GM18867 (cell line): ENCODE measurements at regions not wholly inside any gene's neighbourhood (a gene's known extent, or its start where the extent isn't known, plus 50 kb on each side); places are given as distances from the start of the nearest gene placed in this dataset.
"Not testable (repeated sequence)": the region's sequence is repeated elsewhere in the genome, so short reads cannot be mapped to it uniquely, and the experiment has no call there.

Experiments used
- ATAC-seq: cut with Tn5 transposase; IDR thresholded peaks from one replicate; pipeline ENCODE4 v1.9.1; 2021; ENCODE audit warnings: mild to moderate bottlenecking, moderate library complexity; ENCODE audit not compliant: unreplicated experiment

- no peak for ATAC-seq
Observed at GRCh38 chr4:122100508-122100907, 51.6 kb upstream of the BLTP1 start.

- ATAC-seq, result no peak
Observed at GRCh38 chr4:122099896-122100295, 52.2 kb upstream of the BLTP1 start.

GRCh38 chr4:122091836-122092405 is 60.2 kb upstream of the BLTP1 start:
- ATAC-seq, result no peak

- ATAC-seq, result no peak
Observed at GRCh38 chr4:122091397-122091796, 60.7 kb upstream of the BLTP1 start.

- ATAC-seq, result no peak
Observed at GRCh38 chr4:122090989-122091388, 61.1 kb upstream of the BLTP1 start.

GRCh38 chr4:122086338-122087065 is 65.6 kb upstream of the BLTP1 start:
- ATAC-seq, result no peak

- ATAC-seq, result no peak
Observed at GRCh38 chr4:122083989-122084388, 68.1 kb upstream of the BLTP1 start.

- ATAC-seq, result no peak
Observed at GRCh38 chr4:122083351-122083750, 68.8 kb upstream of the BLTP1 start.

- ATAC-seq, result no peak
Observed at GRCh38 chr4:122082661-122083060, 69.5 kb upstream of the BLTP1 start.

GRCh38 chr4:122077653-122078052 is 74.5 kb upstream of the BLTP1 start:
- ATAC-seq, result not testable (repeated sequence)

GRCh38 chr4:122076835-122077234 is 75.3 kb upstream of the BLTP1 start:
- not testable (repeated sequence) for ATAC-seq

- no peak for ATAC-seq
Observed at GRCh38 chr4:122073615-122074014, 78.5 kb upstream of the BLTP1 start.

- ATAC-seq, result no peak
Observed at GRCh38 chr4:122065915-122066314, 86.2 kb upstream of the BLTP1 start.

- no peak for ATAC-seq
Observed at GRCh38 chr4:122065149-122065548, 87.0 kb upstream of the BLTP1 start.

- ATAC-seq, result no peak
Observed at GRCh38 chr4:122053186-122053585, 98.9 kb upstream of the BLTP1 start.

GRCh38 chr4:122052677-122053076 is 99.5 kb upstream of the BLTP1 start:
- no peak for ATAC-seq

GRCh38 chr4:122050841-122051240 is 99.0 kb upstream of the TRPC3 start:
- ATAC-seq, result no peak

- no peak for ATAC-seq
Observed at GRCh38 chr4:122047456-122048425, 95.9 kb upstream of the TRPC3 start.

GRCh38 chr4:122046255-122046654 is 94.4 kb upstream of the TRPC3 start:
- no peak for ATAC-seq

GRCh38 chr4:122045533-122045932 is 93.7 kb upstream of the TRPC3 start:
- ATAC-seq, result no peak

- ATAC-seq, result no peak
Observed at GRCh38 chr4:122044501-122044900, 92.6 kb upstream of the TRPC3 start.

GRCh38 chr4:122041312-122041711 is 89.5 kb upstream of the TRPC3 start:
- ATAC-seq, result no peak
